Gastroesophageal sphincter (tissue), 3 donors: ENCODE measurements at regions not wholly inside any gene's neighbourhood (a gene's known extent, or its start where the extent isn't known, plus 50 kb on each side); places are given as distances from the start of the nearest gene placed in this dataset.

Source experiments
- POLR2AphosphoS5 ChIP-seq: sonication (generic); formaldehyde crosslinking; IDR thresholded peaks from one replicate; pipeline ENCODE4 v1.6.1; 2017; ENCODE audit warnings: antibody characterized with exemption
- TF ChIP-seq, protein P1 (sequence below), 4 experiments: fragments of 200-600 bp in 2 of 4; fragments of 450-650 bp in 2 of 4; sonication (generic) in 1 of 4; IDR thresholded peaks; one replicate each; pipeline ENCODE4 v1.5.1; 2017 to 2019; ENCODE audit warnings: antibody characterized with exemption in 4 of 4, mild to moderate bottlenecking in 2 of 4, moderate library complexity in 2 of 4

DNA sequence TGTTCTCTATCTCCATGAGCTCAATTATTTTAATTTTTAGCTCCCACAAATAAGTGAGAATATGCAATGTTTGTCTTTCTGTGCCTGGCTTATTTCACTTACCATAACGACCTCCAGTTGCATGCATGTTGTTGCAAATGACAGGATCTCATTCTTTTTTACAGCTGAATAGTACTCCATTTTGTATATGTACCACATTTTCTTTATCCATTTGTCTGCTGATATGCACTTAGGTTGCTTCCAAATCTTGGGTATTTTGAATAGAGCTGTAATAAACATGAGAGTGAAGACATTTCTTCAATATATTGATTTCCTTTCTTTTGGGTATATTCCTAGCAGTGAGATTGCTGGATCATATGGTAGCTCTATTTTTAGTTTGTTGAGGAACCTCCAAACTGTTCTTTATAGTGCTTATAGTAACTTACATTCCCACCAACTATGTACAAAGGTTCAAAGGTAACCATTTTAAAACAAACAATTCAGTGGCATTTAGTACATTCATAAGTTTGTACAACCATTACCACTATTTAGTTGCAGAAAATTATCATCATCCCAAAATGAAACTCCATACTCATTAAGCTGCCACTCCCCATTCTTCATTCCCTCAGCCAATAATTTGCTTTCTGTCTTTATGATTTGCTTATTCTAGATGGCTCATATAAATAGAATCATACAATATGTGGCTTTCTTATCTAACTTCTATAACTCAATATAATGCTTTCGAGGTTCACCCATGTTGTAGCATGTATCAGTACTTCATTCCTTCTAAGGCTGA is 255.9 kb upstream of the NFIA start:
- TF ChIP-seq, protein P1, sequence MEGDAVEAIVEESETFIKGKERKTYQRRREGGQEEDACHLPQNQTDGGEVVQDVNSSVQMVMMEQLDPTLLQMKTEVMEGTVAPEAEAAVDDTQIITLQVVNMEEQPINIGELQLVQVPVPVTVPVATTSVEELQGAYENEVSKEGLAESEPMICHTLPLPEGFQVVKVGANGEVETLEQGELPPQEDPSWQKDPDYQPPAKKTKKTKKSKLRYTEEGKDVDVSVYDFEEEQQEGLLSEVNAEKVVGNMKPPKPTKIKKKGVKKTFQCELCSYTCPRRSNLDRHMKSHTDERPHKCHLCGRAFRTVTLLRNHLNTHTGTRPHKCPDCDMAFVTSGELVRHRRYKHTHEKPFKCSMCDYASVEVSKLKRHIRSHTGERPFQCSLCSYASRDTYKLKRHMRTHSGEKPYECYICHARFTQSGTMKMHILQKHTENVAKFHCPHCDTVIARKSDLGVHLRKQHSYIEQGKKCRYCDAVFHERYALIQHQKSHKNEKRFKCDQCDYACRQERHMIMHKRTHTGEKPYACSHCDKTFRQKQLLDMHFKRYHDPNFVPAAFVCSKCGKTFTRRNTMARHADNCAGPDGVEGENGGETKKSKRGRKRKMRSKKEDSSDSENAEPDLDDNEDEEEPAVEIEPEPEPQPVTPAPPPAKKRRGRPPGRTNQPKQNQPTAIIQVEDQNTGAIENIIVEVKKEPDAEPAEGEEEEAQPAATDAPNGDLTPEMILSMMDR (IDR thresholded peaks at IDR 0.05): no peak
- no peak for TF ChIP-seq POLR2AphosphoS5
